HG02973 (cell line): ENCODE measurements at regions not wholly inside any gene's neighbourhood (a gene's known extent, or its start where the extent isn't known, plus 50 kb on each side); places are given as distances from the start of the nearest gene placed in this dataset.

Experiments
- ATAC-seq: cut with Tn5 transposase; IDR thresholded peaks from one replicate; pipeline ENCODE4 v1.9.1; 2021; ENCODE audit warnings: moderate library complexity; ENCODE audit not compliant: unreplicated experiment

GRCh38 chr18:1995041-1995612, 576.2 kb downstream of the METTL4 start:
- ATAC-seq = no peak

GRCh38 chr18:1998121-1998520, 573.2 kb downstream of the METTL4 start:
- no peak for ATAC-seq

- no peak for ATAC-seq
These were observed 571.9 kb downstream of the METTL4 start for GRCh38 chr18:1999387-1999786.

- no peak for ATAC-seq
These were observed 569.2 kb downstream of the METTL4 start for GRCh38 chr18:2002151-2002550.

GRCh38 chr18:2002604-2003003, 568.7 kb downstream of the METTL4 start:
- ATAC-seq = no peak

- ATAC-seq = no peak
These were observed 561.2 kb downstream of the METTL4 start for GRCh38 chr18:2009942-2010697.

- no peak for ATAC-seq
These were observed 544.3 kb downstream of the METTL4 start for GRCh38 chr18:2027016-2027415.

- no peak for ATAC-seq
These were observed 543.5 kb downstream of the METTL4 start for GRCh38 chr18:2027756-2028155.

GRCh38 chr18:2028986-2029385, 542.3 kb downstream of the METTL4 start:
- ATAC-seq = no peak

GRCh38 chr18:2030647-2031046, 540.7 kb downstream of the METTL4 start:
- ATAC-seq = no peak

- no peak for ATAC-seq
These were observed 539.3 kb downstream of the METTL4 start for GRCh38 chr18:2032036-2032435.

GRCh38 chr18:2035056-2035455, 536.2 kb downstream of the METTL4 start:
- ATAC-seq = no peak

- no peak for ATAC-seq
These were observed 535.2 kb downstream of the METTL4 start for GRCh38 chr18:2036086-2036485.

GRCh38 chr18:2040279-2040678, 531.0 kb downstream of the METTL4 start:
- no peak for ATAC-seq

GRCh38 chr18:2049986-2050385, 521.3 kb downstream of the METTL4 start:
- no peak for ATAC-seq

- ATAC-seq = no peak
These were observed 520.6 kb downstream of the METTL4 start for GRCh38 chr18:2050702-2051201.

- ATAC-seq = no peak
These were observed 517.7 kb downstream of the METTL4 start for GRCh38 chr18:2053490-2054089.

GRCh38 chr18:2059336-2059735, 512.0 kb downstream of the METTL4 start:
- ATAC-seq = no peak

- no peak for ATAC-seq
These were observed 511.2 kb downstream of the METTL4 start for GRCh38 chr18:2060086-2060485.

- ATAC-seq = no peak
These were observed 500.7 kb downstream of the METTL4 start for GRCh38 chr18:2070631-2071030.

GRCh38 chr18:2075499-2075898, 495.8 kb downstream of the METTL4 start:
- no peak for ATAC-seq

- ATAC-seq = no peak
These were observed 488.6 kb downstream of the METTL4 start for GRCh38 chr18:2082676-2083075.
